ENCODE measurements at regions not wholly inside any gene's neighbourhood (a gene's known extent, or its start where the extent isn't known, plus 50 kb on each side); places are given as distances from the start of the nearest gene placed in this dataset.

GRCh38 chr6:165200178-165200577 lies 109.2 kb downstream of the C6orf118 start:
- WGBS = 84% methylated on average over 1 of the region's 1 CpG
- H3K36me3 ChIP-seq (ENCODE audit: insufficient read depth, low read length) = no peaks in the 10 kb centered on the region

GRCh38 chr6:165191461-165191860 lies 117.9 kb downstream of the C6orf118 start:
- no peaks in the 10 kb centered on the region for H3K4me1 ChIP-seq (ENCODE audit: insufficient read depth, low read length)
- 83% methylated on average over 2 of the region's 2 CpGs for WGBS

More at GRCh38 chr6:165200178-165200577, 109.2 kb downstream of the C6orf118 start:
- H3K4me1 ChIP-seq (ENCODE audit: insufficient read depth, low read length) = no peaks in the 10 kb centered on the region
- no peak overlapping the region for H3K9ac ChIP-seq (ENCODE audit: low read depth, low read length)
- no peak overlapping the region for H3K4me3 ChIP-seq (ENCODE audit: low read length)
- H3K27me3 ChIP-seq (ENCODE audit: insufficient read depth, low read length) = no peaks in the 10 kb centered on the region
- H3K9me3 ChIP-seq (ENCODE audit: insufficient read depth, low read depth, low read length) = peaks cover 14% of the 10 kb centered on the region
- H3K27ac ChIP-seq (ENCODE audit: low read depth, low read length) = no peak overlapping the region

GRCh38 chr6:165186441-165187205 lies 122.8 kb downstream of the C6orf118 start:
- Histone ChIP-seq H3K36me3 (ENCODE audit: insufficient read depth, low read length) (no peaks in the 10 kb centered on the region), H3K27ac (ENCODE audit: low read depth, low read length) (no peak overlapping the region), H3K27me3 (ENCODE audit: insufficient read depth, low read length) (no peaks in the 10 kb centered on the region), H3K4me3 (ENCODE audit: low read length) (no peak overlapping the region), H3K4me1 (ENCODE audit: insufficient read depth, low read length) (no peaks in the 10 kb centered on the region), H3K9ac (ENCODE audit: low read depth, low read length) (no peak overlapping the region), H3K9me3 (ENCODE audit: insufficient read depth, low read depth, low read length) (peaks cover 21% of the 10 kb centered on the region; the same call in 1 of the 2 replicates)
- WGBS = 83% methylated on average over 9 of the region's 10 CpGs

More at GRCh38 chr6:165191461-165191860, 117.9 kb downstream of the C6orf118 start:
- H3K36me3 ChIP-seq (ENCODE audit: insufficient read depth, low read length) = no peaks in the 10 kb centered on the region
- no peaks in the 10 kb centered on the region for H3K27me3 ChIP-seq (ENCODE audit: insufficient read depth, low read length)
- H3K9me3 ChIP-seq (ENCODE audit: insufficient read depth, low read depth, low read length) = peaks cover 20% of the 10 kb centered on the region
- H3K4me3 ChIP-seq (ENCODE audit: low read length) = no peak overlapping the region
- H3K9ac ChIP-seq (ENCODE audit: low read depth, low read length) = no peak overlapping the region
- no peak overlapping the region for H3K27ac ChIP-seq (ENCODE audit: low read depth, low read length)

DNA sequence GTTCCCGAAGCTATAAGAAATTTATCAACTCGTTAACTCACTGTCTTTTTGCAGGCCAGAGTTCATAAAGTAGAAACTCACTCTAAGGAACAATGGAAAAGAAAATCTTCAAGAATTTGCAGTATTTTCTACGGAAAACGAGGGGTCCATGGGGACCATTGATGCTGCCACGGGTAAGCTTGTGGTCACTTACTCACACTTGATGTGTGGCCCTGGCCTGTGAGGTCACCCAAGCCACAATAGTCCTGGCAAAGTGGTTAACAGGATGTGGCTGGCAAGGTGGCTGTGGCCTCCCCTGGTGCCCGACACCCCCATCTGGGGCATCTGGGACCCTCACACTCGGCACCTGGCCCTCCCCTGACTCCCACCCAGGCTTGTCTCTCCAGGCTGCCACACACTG lies 123.4 kb downstream of the C6orf118 start:
- Histone ChIP-seq H3K9me3 (ENCODE audit: insufficient read depth, low read depth, low read length) (peaks cover 25% of the 10 kb centered on the region; the same call in 1 of the 2 replicates), H3K4me3 (ENCODE audit: low read length) (no peak overlapping the region), H3K9ac (ENCODE audit: low read depth, low read length) (no peak overlapping the region), H3K36me3 (ENCODE audit: insufficient read depth, low read length) (no peaks in the 10 kb centered on the region), H3K27me3 (ENCODE audit: insufficient read depth, low read length) (no peaks in the 10 kb centered on the region), H3K27ac (ENCODE audit: low read depth, low read length) (no peak overlapping the region), H3K4me1 (ENCODE audit: insufficient read depth, low read length) (no peaks in the 10 kb centered on the region)
- 92% methylated on average over 7 of the region's 7 CpGs for WGBS

DNA sequence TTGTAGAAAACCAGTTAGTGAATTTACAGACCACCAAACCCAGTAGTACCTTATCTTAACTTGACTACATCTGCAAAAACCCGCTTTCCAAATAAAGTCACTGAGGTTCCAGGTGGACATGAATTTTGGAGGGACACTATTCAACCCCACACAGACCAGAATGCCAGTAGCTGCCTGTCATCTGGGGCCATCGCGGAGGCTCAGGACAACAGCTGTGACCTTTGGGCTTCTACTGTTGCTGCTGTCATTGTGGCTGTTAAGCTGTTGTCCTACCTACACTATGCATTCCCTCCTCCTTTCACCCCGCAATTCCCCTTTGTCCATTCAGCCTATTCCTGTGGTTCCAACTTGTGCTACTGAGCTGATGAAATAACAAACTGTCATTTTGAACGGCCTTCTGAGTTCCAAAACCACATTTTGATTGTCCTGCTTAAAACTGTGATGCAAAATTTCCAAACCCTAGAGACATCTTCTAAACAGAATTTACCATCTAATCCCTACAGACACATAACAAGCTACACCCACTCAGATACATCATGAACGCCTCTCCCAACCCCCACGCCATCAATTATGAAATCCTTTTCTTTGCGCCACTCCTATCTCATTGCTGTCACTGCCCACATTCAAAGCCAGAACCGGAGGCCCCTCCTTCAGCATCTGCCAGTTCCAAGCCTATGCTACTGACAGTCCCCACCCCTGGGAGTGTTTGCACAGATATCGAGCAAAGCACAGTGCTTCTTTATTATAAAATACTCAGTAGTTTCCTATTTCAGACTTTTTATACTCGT lies 125.0 kb downstream of the C6orf118 start:
- Histone ChIP-seq H3K4me3 (ENCODE audit: low read length) (no peak overlapping the region), H3K4me1 (ENCODE audit: insufficient read depth, low read length) (no peaks in the 10 kb centered on the region), H3K27ac (ENCODE audit: low read depth, low read length) (no peak overlapping the region), H3K27me3 (ENCODE audit: insufficient read depth, low read length) (no peaks in the 10 kb centered on the region), H3K9ac (ENCODE audit: low read depth, low read length) (no peak overlapping the region), H3K9me3 (ENCODE audit: insufficient read depth, low read depth, low read length) (peaks cover 14% of the 10 kb centered on the region; the same call in 1 of the 2 replicates), H3K36me3 (ENCODE audit: insufficient read depth, low read length) (no peaks in the 10 kb centered on the region)
- 91% methylated on average over 11 of the region's 11 CpGs for WGBS

- no peaks in the 10 kb centered on the region for H3K36me3 ChIP-seq (ENCODE audit: insufficient read depth, low read length)
- no peak overlapping the region for H3K4me3 ChIP-seq (ENCODE audit: low read length)
- peaks cover 14% of the 10 kb centered on the region; the same call in 1 of the 2 replicates for H3K9me3 ChIP-seq (ENCODE audit: insufficient read depth, low read depth, low read length)
- 90% methylated on average over 5 of the region's 5 CpGs for WGBS
- no peaks in the 10 kb centered on the region for H3K4me1 ChIP-seq (ENCODE audit: insufficient read depth, low read length)
- H3K27ac ChIP-seq (ENCODE audit: low read depth, low read length) = no peak overlapping the region
- no peaks in the 10 kb centered on the region for H3K27me3 ChIP-seq (ENCODE audit: insufficient read depth, low read length)
- H3K9ac ChIP-seq (ENCODE audit: low read depth, low read length) = no peak overlapping the region
These were observed 125.8 kb downstream of the C6orf118 start for GRCh38 chr6:165183496-165184140.

DNA sequence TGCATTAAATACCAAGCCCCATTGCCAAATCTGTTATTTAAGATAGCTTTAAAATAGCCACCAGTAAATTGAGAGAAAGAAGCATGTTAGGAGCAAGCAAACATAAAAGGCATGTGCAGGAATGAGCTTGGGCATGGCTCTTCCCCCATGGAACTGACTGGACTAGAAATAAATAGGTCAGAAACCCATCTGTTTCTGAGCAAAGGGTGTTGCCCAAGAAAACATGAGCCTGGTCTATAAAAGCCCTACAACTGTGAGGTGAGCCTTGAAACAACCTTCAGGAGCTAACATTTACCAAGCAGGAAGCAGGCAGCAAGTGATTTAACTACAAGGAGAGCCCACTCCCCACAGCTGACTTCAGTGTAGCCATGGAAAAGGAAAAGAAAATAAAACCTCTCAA lies 126.3 kb downstream of the C6orf118 start:
- Histone ChIP-seq H3K9me3 (ENCODE audit: insufficient read depth, low read depth, low read length) (peaks cover 14% of the 10 kb centered on the region; the same call in 1 of the 2 replicates), H3K4me1 (ENCODE audit: insufficient read depth, low read length) (no peaks in the 10 kb centered on the region), H3K27me3 (ENCODE audit: insufficient read depth, low read length) (no peaks in the 10 kb centered on the region), H3K36me3 (ENCODE audit: insufficient read depth, low read length) (no peaks in the 10 kb centered on the region), H3K4me3 (ENCODE audit: low read length) (no peak overlapping the region), H3K27ac (ENCODE audit: low read depth, low read length) (no peak overlapping the region), H3K9ac (ENCODE audit: low read depth, low read length) (no peak overlapping the region)

DNA sequence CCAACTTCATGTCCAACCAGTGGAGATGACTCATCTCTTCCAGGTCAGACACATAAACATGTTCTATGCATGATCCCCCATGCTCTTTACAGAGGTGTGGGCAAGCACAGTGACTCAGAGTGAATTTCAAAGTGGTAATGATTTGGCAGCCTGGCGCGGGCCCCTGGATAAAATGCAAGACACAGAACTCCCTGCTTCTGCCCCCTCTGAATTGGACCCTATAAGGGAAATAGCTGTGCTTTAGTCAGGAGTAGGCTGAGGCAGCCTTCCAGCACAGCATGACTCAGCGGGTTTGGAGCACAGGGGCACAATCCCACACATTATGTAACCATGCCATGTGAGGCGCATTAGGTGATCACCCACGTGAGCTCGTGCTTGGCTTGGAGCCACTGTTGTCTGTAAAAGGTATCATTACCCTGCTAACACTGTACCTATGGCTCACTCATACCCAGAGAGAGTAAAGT lies 127.4 kb downstream of the C6orf118 start:
- Histone ChIP-seq H3K9me3 (ENCODE audit: insufficient read depth, low read depth, low read length) (peaks cover 14% of the 10 kb centered on the region; the same call in 1 of the 2 replicates), H3K4me1 (ENCODE audit: insufficient read depth, low read length) (no peaks in the 10 kb centered on the region), H3K27me3 (ENCODE audit: insufficient read depth, low read length) (no peaks in the 10 kb centered on the region), H3K4me3 (ENCODE audit: low read length) (no peak overlapping the region), H3K27ac (ENCODE audit: low read depth, low read length) (no peak overlapping the region), H3K36me3 (ENCODE audit: insufficient read depth, low read length) (no peaks in the 10 kb centered on the region), H3K9ac (ENCODE audit: low read depth, low read length) (no peak overlapping the region)
- WGBS = 95% methylated on average over 6 of the region's 6 CpGs

DNA sequence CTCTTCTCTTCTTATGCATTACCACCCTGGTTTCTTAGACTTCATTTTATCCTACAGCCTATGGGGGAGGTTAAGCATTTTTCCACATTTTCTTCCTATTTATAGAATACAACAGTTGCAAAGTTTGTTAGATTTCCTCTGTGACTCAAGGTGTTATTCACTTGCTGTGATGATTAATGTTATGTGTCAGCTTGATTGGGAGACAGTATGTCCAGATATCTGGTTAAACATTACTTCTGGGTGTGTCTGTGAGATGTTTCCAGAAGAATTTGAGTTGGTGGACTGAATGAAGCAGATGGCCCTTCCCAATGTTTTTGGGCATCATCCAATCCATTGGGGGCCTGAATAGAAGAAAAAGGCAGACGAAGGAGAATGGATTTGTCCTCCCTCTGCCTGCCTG lies 131.3 kb downstream of the C6orf118 start:
- no peak overlapping the region for H3K4me3 ChIP-seq (ENCODE audit: low read length)
- no peaks in the 10 kb centered on the region for H3K27me3 ChIP-seq (ENCODE audit: insufficient read depth, low read length)
- WGBS = 90% methylated on average over 1 of the region's 1 CpG
- H3K4me1 ChIP-seq (ENCODE audit: insufficient read depth, low read length) = no peaks in the 10 kb centered on the region
- peaks cover 14% of the 10 kb centered on the region; the same call in 1 of the 2 replicates for H3K9me3 ChIP-seq (ENCODE audit: insufficient read depth, low read depth, low read length)
- no peaks in the 10 kb centered on the region for H3K36me3 ChIP-seq (ENCODE audit: insufficient read depth, low read length)
- H3K9ac ChIP-seq (ENCODE audit: low read depth, low read length) = no peak overlapping the region
- H3K27ac ChIP-seq (ENCODE audit: low read depth, low read length) = no peak overlapping the region

DNA sequence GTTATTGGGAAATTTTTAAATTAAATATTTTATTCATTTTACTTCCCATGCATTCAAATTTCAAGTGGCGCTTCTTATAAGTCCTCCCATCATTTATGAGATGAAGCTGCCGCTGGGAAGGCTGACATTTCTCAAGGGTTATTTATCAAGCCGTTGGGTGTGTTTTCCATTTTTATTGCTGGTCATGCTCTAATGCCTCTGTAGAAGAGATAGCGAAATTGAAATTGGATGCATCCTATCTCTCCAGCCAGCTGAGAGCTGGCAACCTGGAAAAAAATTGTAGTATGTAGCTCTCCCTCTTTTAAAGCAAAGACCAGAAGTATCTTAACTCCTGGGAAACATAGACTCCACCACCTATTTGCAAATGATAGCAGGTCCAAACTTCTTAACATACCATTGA lies 135.9 kb downstream of the C6orf118 start:
- no peak overlapping the region for H3K27ac ChIP-seq (ENCODE audit: low read depth, low read length)
- WGBS = 90% methylated on average over 4 of the region's 4 CpGs
- H3K27me3 ChIP-seq (ENCODE audit: insufficient read depth, low read length) = no peaks in the 10 kb centered on the region
- H3K4me1 ChIP-seq (ENCODE audit: insufficient read depth, low read length) = no peaks in the 10 kb centered on the region
- H3K9ac ChIP-seq (ENCODE audit: low read depth, low read length) = no peak overlapping the region
- H3K4me3 ChIP-seq (ENCODE audit: low read length) = no peak overlapping the region
- H3K9me3 ChIP-seq (ENCODE audit: insufficient read depth, low read depth, low read length) = no peaks in the 10 kb centered on the region
- H3K36me3 ChIP-seq (ENCODE audit: insufficient read depth, low read length) = no peaks in the 10 kb centered on the region

DNA sequence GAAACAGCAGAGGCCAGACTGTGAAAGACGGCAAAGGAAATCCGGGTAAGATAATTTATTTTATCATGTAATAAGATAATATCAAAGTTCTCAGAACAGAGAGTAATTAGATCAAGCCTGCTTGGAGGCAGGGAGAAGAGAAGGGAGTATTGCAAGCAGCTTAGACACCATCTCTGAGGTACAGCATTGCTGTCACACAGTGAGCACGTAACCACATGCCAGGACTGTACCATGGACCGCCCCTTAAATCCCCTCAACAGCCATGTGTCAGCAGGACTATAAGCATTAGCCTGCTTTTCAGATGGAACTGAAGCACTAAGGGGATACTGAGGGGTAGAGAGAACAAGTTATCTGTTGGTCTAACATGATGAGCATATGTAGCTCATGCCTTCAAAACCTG lies 141.5 kb downstream of the C6orf118 start:
- Histone ChIP-seq H3K36me3 (ENCODE audit: insufficient read depth, low read length) (no peaks in the 10 kb centered on the region), H3K9me3 (ENCODE audit: insufficient read depth, low read depth, low read length) (peaks cover 19% of the 10 kb centered on the region), H3K4me3 (ENCODE audit: low read length) (no peak overlapping the region), H3K9ac (ENCODE audit: low read depth, low read length) (no peak overlapping the region), H3K27me3 (ENCODE audit: insufficient read depth, low read length) (no peaks in the 10 kb centered on the region), H3K4me1 (ENCODE audit: insufficient read depth, low read length) (no peaks in the 10 kb centered on the region), H3K27ac (ENCODE audit: low read depth, low read length) (no peak overlapping the region)
- 100% methylated on average over 2 of the region's 4 CpGs for WGBS

Measured in HUES64 (cell line).